ENCODE measurements at regions not wholly inside any gene's neighbourhood (a gene's known extent, or its start where the extent isn't known, plus 50 kb on each side); places are given as distances from the start of the nearest gene placed in this dataset.

DNA sequence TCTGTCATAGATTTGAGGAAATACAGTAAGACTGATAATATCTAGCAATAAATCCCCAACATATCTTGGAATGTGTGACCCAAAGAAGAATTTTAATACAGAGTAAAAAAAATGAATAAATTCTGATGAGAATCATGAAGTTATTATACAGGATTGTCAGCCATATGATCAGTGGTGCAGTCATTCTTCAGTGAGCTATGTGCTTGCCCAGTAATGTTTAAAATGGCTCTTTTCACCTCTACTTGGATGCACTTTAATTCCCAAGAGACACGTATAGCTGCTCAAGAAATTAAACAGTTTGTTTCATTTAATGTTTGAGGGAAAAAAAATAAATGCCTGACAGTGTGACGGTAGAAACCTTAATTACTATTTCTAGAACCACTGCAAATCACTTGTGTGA, 215.3 kb upstream of the FAM174A start:
- no peak for TF ChIP-seq EZH2phosphoT487 (IDR thresholded peaks at IDR 0.05; ENCODE audit: borderline replicate concordance, low read depth, low read length)
- TF ChIP-seq, protein P1, sequence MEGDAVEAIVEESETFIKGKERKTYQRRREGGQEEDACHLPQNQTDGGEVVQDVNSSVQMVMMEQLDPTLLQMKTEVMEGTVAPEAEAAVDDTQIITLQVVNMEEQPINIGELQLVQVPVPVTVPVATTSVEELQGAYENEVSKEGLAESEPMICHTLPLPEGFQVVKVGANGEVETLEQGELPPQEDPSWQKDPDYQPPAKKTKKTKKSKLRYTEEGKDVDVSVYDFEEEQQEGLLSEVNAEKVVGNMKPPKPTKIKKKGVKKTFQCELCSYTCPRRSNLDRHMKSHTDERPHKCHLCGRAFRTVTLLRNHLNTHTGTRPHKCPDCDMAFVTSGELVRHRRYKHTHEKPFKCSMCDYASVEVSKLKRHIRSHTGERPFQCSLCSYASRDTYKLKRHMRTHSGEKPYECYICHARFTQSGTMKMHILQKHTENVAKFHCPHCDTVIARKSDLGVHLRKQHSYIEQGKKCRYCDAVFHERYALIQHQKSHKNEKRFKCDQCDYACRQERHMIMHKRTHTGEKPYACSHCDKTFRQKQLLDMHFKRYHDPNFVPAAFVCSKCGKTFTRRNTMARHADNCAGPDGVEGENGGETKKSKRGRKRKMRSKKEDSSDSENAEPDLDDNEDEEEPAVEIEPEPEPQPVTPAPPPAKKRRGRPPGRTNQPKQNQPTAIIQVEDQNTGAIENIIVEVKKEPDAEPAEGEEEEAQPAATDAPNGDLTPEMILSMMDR (conservative IDR thresholded peaks at IDR 0.05; ENCODE audit: low read length): no peak
- no TSS peak for BruUV-seq (replicated peaks)
- no peak overlapping the region for H3K4me3 ChIP-seq (ENCODE audit: low read depth, low read length, poor library complexity, severe bottlenecking)
- H3K27ac ChIP-seq (ENCODE audit: low read depth, low read length, poor library complexity, severe bottlenecking): no peak overlapping the region
- no peak overlapping the region for H3K4me2 ChIP-seq (ENCODE audit: low read length)
- intact Hi-C loops (cut with micrococcal nuclease; ENCODE audit: unreplicated experiment): no loop called here
- no peaks in the 10 kb centered on the region for H3K9me2 ChIP-seq (ENCODE audit: insufficient read depth, low read length)
- ChIA-PET POLR2A (interaction anchor here (0.6 kb wide), 1 partner anchor 622 kb away, joined by 3 read pairs; no protein-coding TSS in a partner anchor), CTCF (ENCODE audit: unreplicated experiment) (no interaction called here)
- no peaks in the 10 kb centered on the region for H4K20me1 ChIP-seq (ENCODE audit: insufficient read depth, low read length)
- no peaks in the 10 kb centered on the region for H3K4me1 ChIP-seq (ENCODE audit: insufficient read depth, low read length, poor library complexity, severe bottlenecking)
- H3K9me3 ChIP-seq (ENCODE audit: low read length): no peaks in the 10 kb centered on the region
- no peak for DNase-seq (ENCODE audit: low spot score)
- no peaks in the 10 kb centered on the region for H3K79me2 ChIP-seq (ENCODE audit: insufficient read depth, low read depth, low read length)
- H2AFZ ChIP-seq (ENCODE audit: low read length): no peak overlapping the region
- no peaks in the 10 kb centered on the region for H3K36me3 ChIP-seq (ENCODE audit: insufficient read depth, low read length)

DNA sequence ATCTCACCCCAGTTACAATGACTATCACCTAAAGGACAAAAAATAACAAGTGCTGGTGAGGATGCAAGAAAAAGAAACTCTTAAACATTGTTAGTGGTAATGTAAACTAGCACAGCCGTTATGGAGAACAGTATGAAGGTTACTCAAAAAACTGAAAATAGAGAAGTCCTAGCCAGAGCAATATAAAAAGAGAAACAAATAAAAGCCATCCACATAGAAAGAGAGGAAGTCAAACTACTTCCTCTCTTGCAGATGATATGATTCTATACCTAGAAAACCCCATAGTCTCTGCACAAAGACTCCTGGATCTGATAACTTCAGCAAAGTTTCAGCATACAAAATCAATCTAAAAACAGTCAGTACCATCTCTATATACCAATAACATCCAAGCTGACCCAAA, 221.5 kb upstream of the FAM174A start:
- Histone ChIP-seq H3K36me3 (ENCODE audit: insufficient read depth, low read length) (no peaks in the 10 kb centered on the region), H3K4me2 (ENCODE audit: low read length) (no peak overlapping the region), H3K9me2 (ENCODE audit: insufficient read depth, low read length) (no peaks in the 10 kb centered on the region), H4K20me1 (ENCODE audit: insufficient read depth, low read length) (no peaks in the 10 kb centered on the region), H3K27ac (ENCODE audit: low read depth, low read length, poor library complexity, severe bottlenecking) (no peak overlapping the region), H3K4me3 (ENCODE audit: low read depth, low read length, poor library complexity, severe bottlenecking) (no peak overlapping the region), H3K4me1 (ENCODE audit: insufficient read depth, low read length, poor library complexity, severe bottlenecking) (no peaks in the 10 kb centered on the region), H3K79me2 (ENCODE audit: insufficient read depth, low read depth, low read length) (no peaks in the 10 kb centered on the region), H2AFZ (ENCODE audit: low read length) (no peak overlapping the region), H3K9me3 (ENCODE audit: low read length) (no peaks in the 10 kb centered on the region)
- ChIA-PET POLR2A (no interaction called here), CTCF (ENCODE audit: unreplicated experiment) (no interaction called here)
- intact Hi-C loops (cut with micrococcal nuclease; ENCODE audit: unreplicated experiment): no loop called here
- no peak for TF ChIP-seq EZH2phosphoT487 (IDR thresholded peaks at IDR 0.05; ENCODE audit: borderline replicate concordance, low read depth, low read length)
- TF ChIP-seq, protein P1 (conservative IDR thresholded peaks at IDR 0.05; ENCODE audit: low read length): no peak
- BruUV-seq (replicated peaks): no TSS peak
- no peak for DNase-seq (ENCODE audit: low spot score)

DNA sequence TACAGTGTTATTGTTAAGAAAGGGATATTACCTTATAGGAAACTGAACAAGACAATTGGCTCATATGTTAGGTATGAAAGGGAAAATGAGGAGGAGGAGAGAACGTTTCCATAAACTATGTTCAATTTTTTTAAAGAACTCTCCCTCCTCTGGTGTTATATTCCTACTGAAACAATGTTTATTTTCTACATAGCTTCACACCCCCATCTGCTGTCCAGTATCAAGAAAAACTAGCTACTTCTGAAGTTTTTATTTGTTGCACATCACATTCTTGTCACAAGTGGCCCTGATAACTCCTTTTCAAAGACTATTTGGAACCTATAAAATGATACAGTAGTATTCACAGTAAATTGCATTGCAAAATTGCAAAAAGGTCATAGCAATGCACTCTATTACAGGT, 223.4 kb upstream of the FAM174A start:
- Histone ChIP-seq H3K36me3 (ENCODE audit: insufficient read depth, low read length) (no peaks in the 10 kb centered on the region), H3K27ac (ENCODE audit: low read depth, low read length, poor library complexity, severe bottlenecking) (no peak overlapping the region), H3K4me3 (ENCODE audit: low read depth, low read length, poor library complexity, severe bottlenecking) (no peak overlapping the region), H3K9me2 (ENCODE audit: insufficient read depth, low read length) (no peaks in the 10 kb centered on the region), H4K20me1 (ENCODE audit: insufficient read depth, low read length) (no peaks in the 10 kb centered on the region), H2AFZ (ENCODE audit: low read length) (no peak overlapping the region), H3K4me1 (ENCODE audit: insufficient read depth, low read length, poor library complexity, severe bottlenecking) (no peaks in the 10 kb centered on the region), H3K79me2 (ENCODE audit: insufficient read depth, low read depth, low read length) (no peaks in the 10 kb centered on the region), H3K9me3 (ENCODE audit: low read length) (no peaks in the 10 kb centered on the region), H3K4me2 (ENCODE audit: low read length) (no peak overlapping the region)
- BruUV-seq (replicated peaks): no TSS peak
- ChIA-PET POLR2A (no interaction called here), CTCF (ENCODE audit: unreplicated experiment) (no interaction called here)
- DNase-seq (ENCODE audit: low spot score): no peak
- intact Hi-C loops (cut with micrococcal nuclease; ENCODE audit: unreplicated experiment): no loop called here
- no peak for TF ChIP-seq EZH2phosphoT487 (IDR thresholded peaks at IDR 0.05; ENCODE audit: borderline replicate concordance, low read depth, low read length)
- TF ChIP-seq, protein P1 (conservative IDR thresholded peaks at IDR 0.05; ENCODE audit: low read length): no peak
